IPS-NIHi7 (cell line): ENCODE measurements at regions not wholly inside any gene's neighbourhood (a gene's known extent, or its start where the extent isn't known, plus 50 kb on each side); places are given as distances from the start of the nearest gene placed in this dataset.

ENCODE experiments used
- DNase-seq: peaks from one replicate; pipeline ENCODE4 v3.0.0; 2012; ENCODE audit warnings: mixed read lengths; ENCODE audit errors: extremely low spot score

GRCh38 chr2:129609224-129609623 is 370.2 kb upstream of the RAB6C start:
- DNase-seq = no peak

- no peak for DNase-seq
Measured at GRCh38 chr2:129610766-129611165, 368.7 kb upstream of the RAB6C start.

GRCh38 chr2:129611471-129611870 is 368.0 kb upstream of the RAB6C start:
- DNase-seq = no peak

- no peak for DNase-seq
Measured at GRCh38 chr2:129619471-129619870, 360.0 kb upstream of the RAB6C start.

- no peak for DNase-seq
Measured at GRCh38 chr2:129620411-129620810, 359.1 kb upstream of the RAB6C start.

GRCh38 chr2:129623783-129624182 is 355.7 kb upstream of the RAB6C start:
- no peak for DNase-seq

GRCh38 chr2:129627437-129627836 is 352.0 kb upstream of the RAB6C start:
- DNase-seq = no peak

GRCh38 chr2:129636692-129637091 is 342.8 kb upstream of the RAB6C start:
- DNase-seq = no peak

- no peak for DNase-seq
Measured at GRCh38 chr2:129641371-129641770, 338.1 kb upstream of the RAB6C start.

- DNase-seq = no peak
Measured at GRCh38 chr2:129642526-129643043, 336.9 kb upstream of the RAB6C start.

- DNase-seq = no peak
Measured at GRCh38 chr2:129645335-129645734, 334.1 kb upstream of the RAB6C start.

GRCh38 chr2:129646107-129646506 is 333.4 kb upstream of the RAB6C start:
- DNase-seq = no peak

GRCh38 chr2:129653246-129653645 is 326.2 kb upstream of the RAB6C start:
- DNase-seq = no peak

- DNase-seq = no peak
Measured at GRCh38 chr2:129654331-129654730, 325.1 kb upstream of the RAB6C start.

GRCh38 chr2:129656081-129656598 is 323.3 kb upstream of the RAB6C start:
- DNase-seq = no peak

- no peak for DNase-seq
Measured at GRCh38 chr2:129658430-129658829, 321.0 kb upstream of the RAB6C start.

- DNase-seq = no peak
Measured at GRCh38 chr2:129661935-129662334, 317.5 kb upstream of the RAB6C start.

- no peak for DNase-seq
Measured at GRCh38 chr2:129667577-129667976, 311.9 kb upstream of the RAB6C start.

- no peak for DNase-seq
Measured at GRCh38 chr2:129672521-129672920, 306.9 kb upstream of the RAB6C start.

GRCh38 chr2:129673234-129673633 is 306.2 kb upstream of the RAB6C start:
- no peak for DNase-seq

- no peak for DNase-seq
Measured at GRCh38 chr2:129673847-129674711, 305.4 kb upstream of the RAB6C start.

- DNase-seq = no peak
Measured at GRCh38 chr2:129678751-129679150, 300.7 kb upstream of the RAB6C start.

GRCh38 chr2:129681788-129682187 is 297.7 kb upstream of the RAB6C start:
- no peak for DNase-seq
